GM12872 (cell line): ENCODE measurements at regions not wholly inside any gene's neighbourhood (a gene's known extent, or its start where the extent isn't known, plus 50 kb on each side); places are given as distances from the start of the nearest gene placed in this dataset.

ENCODE experiments used
- CTCF ChIP-seq: IDR thresholded peaks from 3 replicates; pipeline ENCODE4 v1.5.1; 2011; ENCODE audit warnings: low read depth, mild to moderate bottlenecking, low read length, moderate library complexity; ENCODE audit not compliant: insufficient read depth

DNA sequence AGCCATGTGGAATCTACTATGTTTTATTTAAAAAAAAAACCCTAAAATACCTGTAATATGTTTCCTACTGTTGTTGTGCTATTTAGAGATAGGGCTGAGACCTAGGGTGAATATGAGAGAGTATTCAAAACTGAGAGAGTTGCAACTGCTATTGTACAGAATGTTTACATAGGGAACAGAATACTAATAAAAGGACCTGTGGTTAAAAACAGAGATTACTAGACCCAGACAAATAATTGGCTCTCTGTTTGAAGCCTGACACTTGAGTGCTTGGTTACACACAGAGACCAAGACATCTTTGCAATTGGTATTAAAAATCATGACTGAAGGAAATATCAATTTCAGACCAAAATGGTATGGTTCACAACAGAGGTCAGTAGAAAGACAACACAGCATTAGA lies 278.9 kb upstream of the GIMD1 start:
- TF ChIP-seq CTCF, result no peak

DNA sequence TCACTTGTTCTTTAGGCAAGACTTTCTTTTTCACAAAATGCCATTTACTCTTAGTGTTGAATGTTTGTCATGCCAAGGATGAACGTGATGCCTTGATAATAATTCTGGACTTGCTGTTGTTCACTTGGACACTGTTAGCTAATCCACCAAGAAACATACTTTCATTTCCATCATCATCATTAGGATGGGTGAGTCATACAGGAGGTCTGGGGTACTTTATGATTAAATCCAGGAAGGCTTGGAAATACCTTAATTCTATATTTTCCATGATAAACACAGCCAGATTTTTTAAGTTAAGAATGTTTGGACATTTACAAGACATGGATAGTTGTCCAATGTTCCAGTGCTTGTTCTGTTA lies 260.7 kb upstream of the GIMD1 start:
- TF ChIP-seq CTCF, result no peak

DNA sequence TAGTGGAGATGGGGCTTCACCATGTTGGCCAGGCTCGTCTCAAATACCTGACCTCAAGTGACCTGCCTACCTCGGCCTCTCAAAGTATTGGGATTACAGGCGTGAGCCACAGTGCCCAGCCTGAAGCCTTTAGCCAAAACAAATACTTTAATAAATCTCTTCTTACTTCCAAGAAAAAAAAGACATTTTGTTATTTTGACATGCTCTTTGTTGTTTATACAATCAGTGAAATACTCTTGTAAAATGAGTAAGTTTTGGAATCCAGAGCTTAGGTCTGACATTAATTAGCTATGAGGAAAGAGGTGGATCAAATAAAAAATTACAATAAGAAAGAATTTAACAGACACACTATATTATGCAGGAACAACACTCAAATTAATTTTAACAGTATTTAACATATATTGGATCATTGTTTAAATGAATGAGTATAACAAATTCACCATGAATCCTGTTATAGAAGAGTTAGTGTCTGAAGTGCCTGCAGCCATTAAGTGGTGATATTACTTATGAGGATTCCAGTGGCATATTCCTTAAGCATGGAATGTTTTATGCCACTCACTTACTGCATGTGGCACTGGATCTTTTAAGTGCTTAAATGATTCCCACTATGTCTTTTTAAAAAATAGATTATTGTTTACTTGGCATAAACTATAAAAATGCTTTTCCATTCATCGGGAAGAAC lies 260.1 kb upstream of the GIMD1 start:
- TF ChIP-seq CTCF, result no peak

- no peak for TF ChIP-seq CTCF
These were observed 258.5 kb upstream of the GIMD1 start for GRCh38 chr4:106627051-106627450.

GRCh38 chr4:106624671-106625070 lies 256.1 kb upstream of the GIMD1 start:
- TF ChIP-seq CTCF, result no peak

- no peak for TF ChIP-seq CTCF
These were observed 250.4 kb upstream of the GIMD1 start for GRCh38 chr4:106618956-106619355.

DNA sequence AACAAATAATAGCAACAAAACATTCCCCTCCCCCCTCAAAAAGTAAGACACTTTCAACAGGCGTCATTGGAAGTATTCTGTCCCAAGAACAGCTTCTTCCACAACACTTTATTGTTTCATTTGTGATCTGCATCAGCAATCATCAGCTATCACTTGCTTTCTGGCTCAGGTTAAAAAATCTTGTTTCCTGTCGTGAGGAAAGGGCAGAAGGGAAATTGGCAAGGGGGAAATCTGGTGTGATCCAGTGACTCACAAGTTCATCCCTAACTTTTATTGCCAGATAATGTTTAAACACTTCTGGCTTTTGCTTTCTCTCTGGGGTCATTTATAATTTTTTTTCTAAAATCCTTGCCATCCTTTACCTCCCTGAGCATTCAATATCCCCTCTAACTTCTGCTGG lies 247.4 kb upstream of the GIMD1 start:
- no peak for TF ChIP-seq CTCF
